ENCODE measurements at regions not wholly inside any gene's neighbourhood (a gene's known extent, or its start where the extent isn't known, plus 50 kb on each side); places are given as distances from the start of the nearest gene placed in this dataset.

DNA sequence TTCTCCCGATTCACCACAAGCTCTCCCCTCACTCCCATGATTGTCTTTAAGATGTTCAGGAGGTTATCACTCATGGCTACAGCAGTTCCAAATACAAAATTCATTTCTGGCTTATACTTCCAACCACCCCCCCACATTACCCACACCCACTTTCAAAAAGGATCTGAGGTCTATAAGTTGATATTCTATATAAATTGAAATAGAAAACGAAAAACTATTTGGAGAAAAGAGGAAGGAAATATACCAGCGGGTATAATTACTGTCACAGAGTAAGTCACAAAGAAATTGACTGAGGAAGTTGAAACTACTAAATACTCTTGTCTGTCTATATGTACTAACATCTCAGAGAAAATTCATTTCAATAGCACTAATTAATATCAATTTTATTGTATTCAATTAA, 112.7 kb upstream of the TNFAIP3 start:
- no peak for DNase-seq

DNA sequence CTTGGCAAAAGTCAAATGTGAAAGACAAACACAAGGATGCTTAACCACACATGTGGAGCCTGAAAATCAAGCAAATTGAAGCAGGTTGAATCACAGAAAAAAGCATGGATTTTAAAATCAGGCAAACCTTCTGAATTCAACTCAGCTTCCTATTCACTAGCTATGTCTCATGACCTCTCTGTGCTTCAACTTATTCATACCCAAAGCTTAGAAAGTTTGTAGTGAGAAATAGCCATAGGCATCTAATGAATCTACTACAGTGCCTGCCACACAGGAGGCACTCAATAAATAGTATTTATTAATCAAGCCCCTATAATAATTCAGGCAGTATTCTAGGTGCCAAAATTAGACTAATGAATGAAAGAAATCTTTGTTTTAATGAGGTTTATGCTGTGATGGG, 112.2 kb upstream of the TNFAIP3 start:
- no peak for DNase-seq

DNA sequence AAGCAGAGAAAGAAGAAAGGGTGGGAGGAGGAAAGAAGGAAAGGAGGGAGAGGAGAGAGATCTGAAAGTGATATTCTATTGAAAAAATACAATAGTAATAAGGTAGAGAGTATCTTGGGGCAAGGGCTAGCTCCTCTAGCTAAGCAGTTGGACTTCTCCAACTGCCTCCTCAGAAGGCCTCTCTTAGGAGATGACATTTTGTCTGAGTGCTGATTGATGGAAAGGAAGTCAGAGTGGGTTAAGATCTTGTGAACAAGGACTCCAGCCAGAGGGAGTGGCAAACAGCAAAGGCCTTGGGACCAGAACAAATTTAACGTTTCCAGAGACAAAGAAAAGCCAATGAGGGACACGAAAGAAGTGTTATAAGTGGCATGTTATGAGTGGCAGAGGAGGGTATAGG, 111.8 kb upstream of the TNFAIP3 start:
- DNase-seq, result no peak

DNA sequence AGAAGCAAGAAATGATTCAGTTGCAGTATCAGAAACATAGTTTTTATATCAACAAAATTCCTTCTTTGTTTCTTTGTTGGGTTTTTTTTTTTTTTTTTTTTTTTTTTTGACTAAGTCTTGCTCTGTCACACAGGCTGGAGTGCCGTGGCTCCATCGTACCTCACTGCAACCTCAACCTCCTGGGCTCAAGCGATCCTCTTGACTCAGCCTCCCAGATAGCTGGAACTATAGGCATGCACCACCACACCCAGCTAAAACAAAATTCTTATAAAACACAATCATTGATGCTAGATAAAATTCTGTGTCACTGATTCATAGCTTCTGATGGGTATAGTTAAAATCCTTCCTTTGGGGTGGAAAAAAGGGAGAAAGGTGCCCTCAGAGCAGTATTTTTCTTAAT, 110.3 kb upstream of the TNFAIP3 start:
- no peak for DNase-seq

DNA sequence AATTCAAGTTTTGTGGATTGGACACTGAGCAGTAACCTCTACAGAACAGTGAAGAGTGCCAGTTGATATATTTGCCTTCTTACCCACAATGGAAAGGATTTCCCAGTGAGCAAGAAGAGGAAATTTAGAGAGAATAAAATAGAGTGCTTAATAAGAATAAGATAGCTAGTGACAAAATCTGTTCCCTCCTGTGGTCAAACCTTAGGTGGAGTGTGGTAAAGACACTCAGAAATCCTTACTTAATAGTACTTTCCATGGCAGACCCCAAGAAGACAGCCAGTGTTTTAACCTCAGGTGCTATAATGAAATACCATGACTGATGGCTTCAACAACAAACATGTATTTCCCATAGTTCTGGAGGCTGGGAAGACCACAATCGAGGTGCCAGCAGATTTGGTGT, 108.4 kb upstream of the TNFAIP3 start:
- no peak for DNase-seq

DNA sequence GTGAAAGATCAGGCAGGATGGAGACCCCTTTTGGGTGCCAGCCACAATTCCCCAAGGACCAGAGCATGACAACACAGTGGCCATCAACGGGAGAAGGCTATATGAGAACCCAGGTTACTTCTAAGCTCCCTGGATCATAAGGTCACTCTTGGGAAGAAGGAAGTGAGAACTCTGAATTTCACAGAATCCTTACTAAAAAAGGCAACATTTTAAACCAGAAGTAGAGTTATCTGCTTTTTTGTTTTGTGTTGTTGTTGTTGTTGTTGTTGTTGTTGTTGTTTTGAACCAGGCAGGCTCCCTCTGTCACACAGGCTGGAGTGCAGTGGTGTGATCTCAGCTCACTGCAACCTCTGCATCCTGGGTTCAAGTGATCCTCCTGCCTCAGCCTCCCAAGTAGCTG, 107.4 kb upstream of the TNFAIP3 start:
- no peak for DNase-seq

DNA sequence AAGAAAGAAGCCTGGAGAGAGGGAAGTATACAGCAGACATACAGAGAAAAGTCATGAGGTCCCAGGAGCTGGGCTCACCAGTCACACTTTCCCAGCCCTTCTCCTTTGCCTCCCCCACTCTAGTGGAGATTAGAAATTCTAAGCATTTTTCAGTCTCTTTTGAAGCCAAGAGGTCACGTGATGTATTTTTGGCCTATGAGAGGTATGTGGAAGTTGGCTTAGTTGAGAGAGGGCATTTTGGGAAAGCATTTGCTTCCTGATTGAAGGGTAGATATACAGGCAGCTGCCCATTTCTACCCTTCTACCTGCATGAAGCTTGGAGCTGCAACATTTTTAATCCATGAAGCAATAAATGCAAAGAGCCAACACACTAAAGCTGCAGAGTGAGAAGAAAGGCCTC, 106.0 kb upstream of the TNFAIP3 start:
- no peak for DNase-seq

DNA sequence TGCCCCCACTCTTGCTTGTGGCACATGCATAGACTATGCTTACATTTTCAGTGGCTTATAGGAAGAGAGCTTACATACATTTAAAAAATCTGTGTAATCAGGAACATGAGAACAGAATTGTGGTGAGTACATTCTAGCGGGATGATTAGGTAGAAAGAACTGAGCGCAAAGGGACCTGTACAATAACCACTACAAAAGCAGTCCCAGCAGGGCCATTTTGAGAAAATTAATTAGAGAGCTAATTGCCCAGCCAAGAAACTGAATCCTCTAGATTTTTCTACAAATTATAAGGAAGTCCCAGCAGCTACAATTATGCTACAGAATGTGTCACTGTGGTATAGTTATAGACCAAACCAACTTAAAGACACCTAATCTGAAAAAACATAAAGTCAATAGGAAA, 105.6 kb upstream of the TNFAIP3 start:
- DNase-seq, result no peak

DNA sequence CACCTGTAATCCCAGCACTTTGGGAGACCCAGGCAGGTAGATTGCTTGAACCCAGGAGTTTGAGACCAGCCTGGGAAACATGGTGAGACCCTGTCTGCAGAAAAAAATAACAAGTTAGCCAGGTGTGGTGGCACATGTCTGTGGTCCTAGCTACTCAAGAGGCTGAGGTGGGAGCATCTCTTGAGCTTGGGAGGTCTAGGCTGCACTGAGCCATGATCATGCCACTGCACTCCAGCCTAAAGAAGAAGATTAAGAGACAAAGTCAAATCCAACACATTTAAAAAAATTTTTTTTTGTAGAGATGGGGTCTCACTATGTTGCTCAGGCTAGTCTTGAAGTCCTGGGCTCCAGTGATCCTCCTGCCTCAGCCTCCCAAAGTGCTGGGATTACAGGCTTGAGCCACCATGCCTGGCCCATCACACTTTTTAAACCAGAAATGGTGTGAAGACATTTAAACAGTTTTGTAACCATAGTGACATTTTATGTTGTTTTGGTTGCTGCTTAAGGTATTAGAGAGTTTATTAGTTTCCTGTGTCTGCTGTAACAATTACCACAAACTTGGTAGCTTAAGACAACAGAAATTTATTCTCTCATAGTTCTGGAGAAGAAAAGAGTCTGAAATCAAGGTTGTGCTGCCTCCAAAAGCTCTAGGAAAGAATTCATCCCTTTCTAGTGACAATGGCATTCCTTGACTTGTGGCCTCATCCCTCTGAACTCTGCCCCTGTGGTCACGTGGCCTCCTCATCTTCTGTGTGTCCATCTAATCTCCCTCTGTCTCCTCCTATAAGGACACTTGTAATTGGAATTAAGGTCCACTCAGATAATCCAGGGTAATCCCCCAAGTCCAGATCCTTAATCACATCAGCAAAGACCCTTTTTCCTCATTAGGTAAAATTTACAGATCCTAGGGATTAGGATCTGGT, 104.6 kb upstream of the TNFAIP3 start:
- no peak for DNase-seq

DNA sequence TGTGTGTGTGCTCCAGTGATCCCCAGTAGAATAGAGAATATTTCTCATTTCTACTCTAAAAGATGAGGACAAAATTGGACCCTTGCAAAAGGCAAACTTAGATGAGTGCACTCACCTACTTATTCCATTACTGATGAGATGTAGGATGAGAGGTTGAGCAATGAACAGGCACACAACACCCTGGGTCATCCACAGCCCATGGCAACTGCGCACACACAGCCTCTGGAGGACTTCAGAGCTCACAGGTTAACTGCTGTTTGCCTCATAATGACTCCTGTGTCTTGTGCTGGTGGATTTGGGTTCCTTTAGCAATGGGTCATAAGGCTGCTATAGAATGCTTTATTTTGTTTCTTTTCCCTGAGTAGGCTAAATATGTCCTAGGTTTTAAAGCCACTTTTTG, 103.6 kb upstream of the TNFAIP3 start:
- no peak for DNase-seq

DNA sequence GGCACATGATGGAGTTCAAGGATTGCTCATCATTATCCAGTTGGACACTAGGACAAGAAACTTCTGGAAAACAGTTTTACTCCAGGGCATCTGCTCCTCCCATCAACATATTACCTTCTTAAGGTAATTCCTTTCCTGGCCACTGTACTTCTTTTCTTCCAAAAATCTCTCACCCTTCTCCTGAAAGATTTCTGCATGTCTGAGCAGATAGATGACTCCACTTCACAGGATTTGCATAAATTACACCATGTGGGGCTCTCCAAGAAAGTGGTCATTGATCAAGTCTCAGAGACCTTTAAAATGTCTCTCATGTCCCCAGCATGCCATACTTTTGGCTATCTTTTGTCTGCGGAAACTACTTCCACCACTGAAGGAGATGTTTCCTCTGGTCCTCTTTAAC, 103.2 kb upstream of the TNFAIP3 start:
- DNase-seq, result no peak

DNA sequence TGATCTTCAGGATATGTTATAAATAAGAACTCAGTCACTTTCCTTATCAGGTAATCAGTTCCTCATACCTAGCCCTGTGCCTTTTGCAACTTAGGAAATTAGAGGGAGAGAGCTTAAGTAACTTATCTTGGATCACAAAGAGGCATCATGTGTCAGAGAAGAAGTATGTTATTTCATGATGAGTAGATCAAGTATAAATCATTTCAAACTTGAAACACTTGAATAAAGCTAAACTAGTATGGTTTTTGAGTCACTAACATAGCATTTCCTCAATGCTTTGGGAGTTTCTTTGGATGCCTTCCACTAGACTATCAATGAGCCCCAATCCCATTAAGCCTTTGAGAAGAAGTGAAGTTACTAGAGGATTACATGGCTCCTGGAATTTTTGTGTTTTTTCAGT, 102.6 kb upstream of the TNFAIP3 start:
- no peak for DNase-seq

DNA sequence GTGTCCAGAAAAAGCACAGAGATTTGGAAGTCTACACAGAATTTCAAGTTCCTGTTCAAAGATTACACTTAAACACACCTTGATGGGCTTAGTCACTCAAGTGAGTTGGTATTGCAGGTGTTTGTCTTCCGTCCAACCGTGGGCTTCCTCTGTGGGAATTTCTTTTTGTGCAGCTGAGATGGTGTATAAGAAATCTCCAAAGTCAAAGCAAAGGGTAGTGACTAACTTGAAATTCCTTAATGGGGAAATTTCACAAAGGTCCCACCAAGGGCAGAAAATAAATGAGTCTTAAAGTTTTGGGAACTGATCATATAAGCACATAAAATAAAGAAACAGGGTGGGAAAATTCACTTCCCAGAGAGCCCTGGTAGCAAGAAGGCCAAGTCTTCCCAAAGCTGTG, 102.0 kb upstream of the TNFAIP3 start:
- DNase-seq, result no peak

DNA sequence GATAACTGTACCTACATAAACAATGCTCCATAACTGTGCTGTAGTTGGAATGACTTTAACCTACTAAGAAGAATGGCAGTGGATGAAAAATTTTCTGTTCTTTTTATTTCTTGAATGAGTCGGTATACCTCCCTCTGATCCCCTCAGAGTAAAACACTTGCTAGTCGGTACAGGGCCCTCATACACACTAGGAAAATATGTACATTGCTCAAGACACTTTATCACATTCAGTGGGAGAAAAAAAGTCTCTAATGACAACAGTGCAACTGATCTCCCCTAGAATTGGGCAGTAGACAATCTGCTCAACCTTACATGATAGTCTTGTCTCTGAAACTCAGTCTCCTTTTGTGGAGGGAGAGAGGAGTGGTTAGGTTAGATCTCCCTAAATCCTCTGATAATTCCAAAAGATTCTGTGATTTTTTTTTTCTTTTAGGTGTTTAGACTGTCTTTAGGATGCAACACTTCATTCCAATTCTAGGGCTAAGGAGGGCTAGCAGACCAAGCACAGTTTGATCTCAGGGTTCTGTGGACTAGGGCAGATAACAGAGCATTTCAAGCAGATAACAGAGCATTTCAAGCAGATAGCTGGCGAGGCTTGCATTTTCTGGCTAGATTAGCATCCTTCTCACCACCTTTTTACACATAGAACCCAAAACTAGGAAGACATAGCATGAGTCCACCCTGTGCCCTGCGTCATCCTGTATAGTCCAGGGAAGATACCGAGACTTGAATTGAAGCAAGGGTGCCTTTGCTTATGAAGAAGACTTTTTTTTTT, 100.3 kb upstream of the TNFAIP3 start:
- no peak for DNase-seq

DNA sequence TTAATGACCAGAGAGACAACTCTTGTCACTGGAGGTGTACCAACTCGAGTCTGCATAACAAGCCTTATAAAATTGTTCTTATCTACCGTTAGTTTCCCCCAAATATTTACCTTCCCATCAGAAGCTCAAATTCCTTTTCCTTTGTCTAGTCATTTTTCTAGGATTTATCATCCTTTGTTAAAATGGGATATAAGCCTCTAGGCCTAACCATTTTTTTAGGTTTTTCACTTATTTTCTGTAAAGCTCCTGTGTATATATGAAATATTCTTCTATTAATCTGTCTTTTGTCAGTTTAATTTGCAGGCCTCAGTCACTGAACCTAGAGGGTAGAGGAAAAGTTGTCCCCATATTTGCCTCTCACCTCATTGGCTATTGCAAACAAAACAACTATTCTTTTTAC, 99.6 kb upstream of the TNFAIP3 start:
- no peak for DNase-seq

DNA sequence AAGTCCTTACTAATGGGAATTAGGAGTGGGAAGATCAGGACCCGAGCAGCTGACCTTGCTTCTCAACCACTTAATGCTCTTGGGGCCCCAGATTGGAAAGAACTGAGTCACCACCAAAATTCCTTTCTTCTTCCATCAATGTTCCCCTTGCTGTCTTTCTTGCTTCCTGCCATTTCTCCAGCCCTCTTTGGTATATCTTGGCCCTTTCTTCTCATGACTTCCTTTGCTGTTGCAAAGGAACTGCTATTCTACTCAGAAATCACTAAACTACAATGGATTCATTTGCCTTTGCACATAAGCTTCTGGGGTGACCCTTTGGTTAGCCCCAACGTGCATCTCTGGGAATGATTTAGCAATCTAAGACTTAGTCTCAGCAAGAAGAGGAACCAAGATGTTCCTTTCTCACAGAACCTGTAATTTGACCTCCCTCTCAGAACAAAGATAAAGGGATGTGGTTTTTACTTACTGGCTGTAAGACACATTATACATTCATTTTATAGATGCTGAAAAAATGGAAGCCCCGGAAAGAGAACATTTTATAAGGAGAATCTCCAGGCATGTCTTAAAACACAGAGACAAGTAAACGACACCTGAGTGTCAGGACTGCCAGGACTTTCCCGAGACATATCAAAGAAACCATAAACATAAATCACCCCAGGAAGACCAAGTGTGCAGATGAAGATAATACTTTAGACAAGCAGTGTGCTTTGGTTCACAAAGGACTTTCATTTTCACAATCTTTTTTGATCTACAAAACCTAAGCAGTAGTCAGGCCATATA, 99.0 kb upstream of the TNFAIP3 start:
- no peak for DNase-seq

DNA sequence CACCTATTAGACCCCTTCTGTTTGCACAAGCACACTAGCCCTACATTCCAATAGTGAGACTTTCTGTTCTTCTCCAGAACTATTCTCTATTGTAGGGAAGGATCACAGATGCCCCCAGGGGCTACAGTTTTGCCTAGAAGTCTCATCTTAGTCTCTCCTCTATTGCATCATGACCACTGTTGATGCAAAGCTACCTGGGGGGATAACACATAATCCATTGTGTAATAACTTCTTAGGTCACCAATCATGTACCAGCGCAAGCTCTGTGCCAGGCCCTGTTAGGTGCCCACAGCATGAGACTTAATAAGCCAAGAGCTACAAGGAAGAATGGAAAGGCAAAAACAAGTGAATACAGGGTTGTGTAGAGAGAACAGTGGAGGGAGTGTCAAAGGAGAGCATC, 98.1 kb upstream of the TNFAIP3 start:
- no peak for DNase-seq

DNA sequence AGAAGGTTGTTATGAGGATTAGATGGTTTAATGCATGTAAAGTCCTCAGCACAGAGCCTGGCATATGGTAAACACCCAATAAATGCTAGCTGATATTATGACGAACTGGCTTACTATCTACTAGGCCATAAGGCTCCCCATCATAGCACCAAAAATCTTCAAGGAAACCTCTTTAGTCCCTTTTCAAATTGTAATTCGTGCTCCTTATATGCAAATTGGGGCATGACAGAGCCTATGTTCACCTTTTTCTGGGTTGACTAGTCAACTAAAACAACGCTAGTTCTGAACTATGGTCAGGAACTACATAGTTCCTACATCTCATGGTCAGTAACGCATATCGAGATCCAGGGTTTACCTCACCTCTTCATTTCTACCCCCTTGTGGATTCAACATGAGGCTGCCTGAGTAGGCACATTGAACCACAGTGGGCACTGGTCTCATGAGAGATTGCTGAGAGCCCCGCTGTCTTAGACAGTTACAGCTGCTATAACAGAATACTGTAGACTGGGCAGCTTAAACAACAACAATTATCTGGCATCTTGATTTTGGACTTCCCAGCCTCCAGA, 97.2 kb upstream of the TNFAIP3 start:
- DNase-seq, result no peak

DNA sequence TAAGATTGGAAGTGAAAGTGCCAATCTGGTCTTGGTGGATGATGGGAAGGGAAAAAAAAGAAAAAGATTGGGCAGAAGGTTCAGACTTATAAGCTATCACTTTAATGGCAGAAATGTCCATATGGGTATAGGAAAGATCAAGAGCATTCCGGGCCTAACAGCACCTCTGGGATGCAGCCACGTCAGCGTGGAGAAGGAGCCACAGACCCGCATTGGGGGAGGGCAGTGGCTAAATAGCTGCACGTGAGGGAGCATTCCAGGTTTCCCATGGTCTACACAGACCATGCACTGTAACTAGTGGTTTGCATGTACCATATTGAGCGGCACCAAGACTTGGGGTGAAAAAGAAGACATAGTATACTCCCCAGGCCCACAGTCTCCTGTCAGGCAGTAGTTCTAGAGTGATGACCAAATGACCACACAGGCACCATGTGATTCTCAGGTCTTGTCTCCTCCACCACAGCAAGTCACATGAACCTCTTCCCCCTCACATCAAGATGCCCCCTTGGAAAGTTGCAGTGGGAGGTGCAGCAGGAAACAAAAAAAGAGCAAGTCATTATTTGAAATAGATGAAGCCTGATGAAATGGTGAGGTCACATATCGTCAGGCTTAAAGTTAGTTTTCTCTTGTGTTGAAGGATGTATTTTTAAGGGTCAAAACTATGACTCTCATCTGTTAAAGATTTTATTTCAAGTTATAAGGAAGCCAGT, 94.4 kb upstream of the TNFAIP3 start:
- DNase-seq, result no peak

DNA sequence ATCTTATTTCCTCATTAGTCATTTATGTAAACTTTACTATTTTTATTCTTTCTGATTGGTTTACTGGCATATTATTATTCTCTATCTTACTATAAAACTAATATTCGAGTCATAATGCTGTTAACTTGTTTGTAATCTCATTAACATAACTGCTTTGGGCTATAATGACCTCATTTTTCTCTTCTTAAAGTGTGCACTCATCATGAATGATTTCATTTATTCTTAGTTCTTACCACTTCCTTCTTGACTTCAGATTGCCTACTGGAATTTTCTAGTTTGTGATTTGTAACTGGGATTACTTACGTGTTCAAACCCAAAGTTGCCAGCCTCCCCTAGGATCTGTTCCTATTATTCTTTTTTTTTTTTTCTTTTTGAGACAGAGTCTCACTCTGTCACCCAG, 91.8 kb upstream of the TNFAIP3 start:
- no peak for DNase-seq

DNA sequence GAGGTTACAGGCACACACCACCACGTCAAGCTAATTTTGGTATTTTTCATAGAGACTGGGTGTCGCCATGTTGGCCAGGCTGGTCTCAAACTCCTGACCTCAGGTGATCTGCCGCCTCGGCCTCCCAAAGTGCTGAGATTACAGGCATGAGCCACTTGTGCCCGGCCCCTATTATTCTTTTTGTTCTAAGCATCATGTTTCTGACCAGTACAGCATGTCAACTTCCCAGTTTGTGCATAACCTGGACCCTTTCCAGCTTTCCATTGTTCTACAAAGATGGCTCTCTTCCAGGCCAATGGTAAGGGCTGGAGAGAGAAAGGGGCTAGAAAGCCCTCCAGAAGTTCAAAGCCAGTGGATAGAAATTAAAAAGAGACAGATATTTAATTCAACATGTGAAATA, 91.3 kb upstream of the TNFAIP3 start:
- DNase-seq, result peak in 1 of 58 donors; percentile 7

All from anterior cingulate cortex (tissue), 58 donors.